Ovary (tissue), 7 donors: ENCODE measurements at regions not wholly inside any gene's neighbourhood (a gene's known extent, or its start where the extent isn't known, plus 50 kb on each side); places are given as distances from the start of the nearest gene placed in this dataset.

Experiments
- DNase-seq, 5 donors: peaks; one replicate each; pipeline ENCODE4 v3.0.0-alpha.2; 2019 to 2020
- H3K27ac ChIP-seq, 2 donors: fragments of 200-600 bp; one replicate each; pipeline versions ENCODE4 v1.5.1 to v1.8.0; 2019 to 2022
- H3K27me3 ChIP-seq: fragments of 200-600 bp; one replicate; pipeline ENCODE4 v1.8.0; 2022
- H3K36me3 ChIP-seq: fragments of 200-600 bp; sonication (generic); one replicate; pipeline ENCODE4 v1.5.1; 2019
- H3K4me1 ChIP-seq: one replicate; pipeline ENCODE4 v1.8.1; 2013; ENCODE audit warnings: mild to moderate bottlenecking, moderate library complexity; ENCODE audit not compliant: insufficient read depth
- H3K4me3 ChIP-seq: fragments of 200-600 bp; sonication (generic); one replicate; pipeline ENCODE4 v1.5.1; 2017
- H3K9me3 ChIP-seq, 2 donors: fragments of 200-600 bp in 1 of 2; sonication (generic) in 1 of 2; one replicate each; pipeline versions ENCODE4 v1.5.1 to v1.8.1; 2013 to 2019; ENCODE audit warnings: mild to moderate bottlenecking in 1 of 2, moderate library complexity in 1 of 2
- EP300 ChIP-seq: sonication (generic); formaldehyde crosslinking; IDR thresholded peaks from one replicate; pipeline ENCODE4 v1.6.1; 2017; ENCODE audit warnings: antibody characterized with exemption
- POLR2A ChIP-seq: fragments of 450-650 bp; IDR thresholded peaks from one replicate; pipeline ENCODE4 v1.6.1; 2017; ENCODE audit warnings: antibody characterized with exemption, mild to moderate bottlenecking, moderate library complexity
- WGBS, 3 donors: extraction: QIAGEN DNeasy Blood & Tissue Kit in 1 of 3; methylation state at CpG; one replicate each; pipeline versions ENCODE4 v1.1.5 to v1.1.7; 2013 to 2017; 5-methylcytosine and 5-hydroxymethylcytosine counted together
- intact Hi-C, 4 donors: fragments of 100-400 bp; cut with DNase I; formaldehyde crosslinking; loops; one replicate each; pipeline versions ENCODE4 v1.11.0 to v1.15.1; 2022 to 2023
- TF ChIP-seq, protein P1 (sequence below), 3 donors: fragments of 450-650 bp in 2 of 3; fragments of 200-600 bp in 1 of 3; IDR thresholded peaks; one replicate each; pipeline versions ENCODE4 v1.5.1 to v1.8.0; 2016 to 2022; ENCODE audit warnings: antibody characterized with exemption in 3 of 3, mild to moderate bottlenecking in 1 of 3
- donor health status: DM: no; HTN: no; CAD: no; lungs with moderate emphysema.
- donor health status: DM: no; HTN: no; CAD: no.
- donor health status: Bipolar disorder and iron deficiency.
- donor health status: DM: no; HTN: no; CAD: no.
- donor health status: DM: yes; HTN: yes; CAD: no.

DNA sequence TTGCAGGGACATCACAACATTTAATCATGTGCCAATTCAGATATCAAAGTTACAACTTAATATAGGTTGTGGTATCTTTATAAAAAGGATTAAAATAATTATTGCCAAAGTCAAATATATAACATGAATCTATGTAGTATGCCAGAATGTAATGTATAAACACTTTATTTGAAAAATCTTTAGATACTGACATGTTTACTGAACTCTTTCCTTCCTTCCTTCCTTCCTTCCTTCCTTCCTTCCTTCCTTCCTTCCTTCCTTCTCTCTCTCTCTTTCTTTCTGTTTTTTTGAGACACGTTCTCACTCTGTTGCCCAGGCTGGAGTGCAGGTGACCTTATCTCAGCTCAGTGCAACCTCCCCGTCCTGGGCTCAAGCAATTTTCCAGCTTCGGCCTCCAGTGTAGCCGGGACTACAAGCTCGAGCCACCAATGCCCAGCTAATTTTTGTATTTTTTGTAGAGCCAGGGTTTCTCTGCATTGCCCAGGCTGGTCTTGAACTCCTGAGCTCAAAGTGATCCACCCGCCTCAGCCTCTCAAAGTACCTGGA lies 496.8 kb upstream of the CITED2 start:
- Histone ChIP-seq H3K4me3 (no peak overlapping the region), H3K27ac (no peak overlapping the region), H3K4me1 (no peaks in the 10 kb centered on the region), H3K27me3 (no peaks in the 10 kb centered on the region), H3K9me3 (no peaks in the 10 kb centered on the region), H3K36me3 (no peaks in the 10 kb centered on the region)
- intact Hi-C loops: no loop called here
- TF ChIP-seq, protein P1, sequence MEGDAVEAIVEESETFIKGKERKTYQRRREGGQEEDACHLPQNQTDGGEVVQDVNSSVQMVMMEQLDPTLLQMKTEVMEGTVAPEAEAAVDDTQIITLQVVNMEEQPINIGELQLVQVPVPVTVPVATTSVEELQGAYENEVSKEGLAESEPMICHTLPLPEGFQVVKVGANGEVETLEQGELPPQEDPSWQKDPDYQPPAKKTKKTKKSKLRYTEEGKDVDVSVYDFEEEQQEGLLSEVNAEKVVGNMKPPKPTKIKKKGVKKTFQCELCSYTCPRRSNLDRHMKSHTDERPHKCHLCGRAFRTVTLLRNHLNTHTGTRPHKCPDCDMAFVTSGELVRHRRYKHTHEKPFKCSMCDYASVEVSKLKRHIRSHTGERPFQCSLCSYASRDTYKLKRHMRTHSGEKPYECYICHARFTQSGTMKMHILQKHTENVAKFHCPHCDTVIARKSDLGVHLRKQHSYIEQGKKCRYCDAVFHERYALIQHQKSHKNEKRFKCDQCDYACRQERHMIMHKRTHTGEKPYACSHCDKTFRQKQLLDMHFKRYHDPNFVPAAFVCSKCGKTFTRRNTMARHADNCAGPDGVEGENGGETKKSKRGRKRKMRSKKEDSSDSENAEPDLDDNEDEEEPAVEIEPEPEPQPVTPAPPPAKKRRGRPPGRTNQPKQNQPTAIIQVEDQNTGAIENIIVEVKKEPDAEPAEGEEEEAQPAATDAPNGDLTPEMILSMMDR (IDR thresholded peaks at IDR 0.05): no peak
- TF ChIP-seq EP300: no peak
- no peak for TF ChIP-seq POLR2A
- 84 to 94% (median 90%) methylated on average over 6 of the region's 6 CpGs for WGBS, 3 donors
- DNase-seq: no peak

DNA sequence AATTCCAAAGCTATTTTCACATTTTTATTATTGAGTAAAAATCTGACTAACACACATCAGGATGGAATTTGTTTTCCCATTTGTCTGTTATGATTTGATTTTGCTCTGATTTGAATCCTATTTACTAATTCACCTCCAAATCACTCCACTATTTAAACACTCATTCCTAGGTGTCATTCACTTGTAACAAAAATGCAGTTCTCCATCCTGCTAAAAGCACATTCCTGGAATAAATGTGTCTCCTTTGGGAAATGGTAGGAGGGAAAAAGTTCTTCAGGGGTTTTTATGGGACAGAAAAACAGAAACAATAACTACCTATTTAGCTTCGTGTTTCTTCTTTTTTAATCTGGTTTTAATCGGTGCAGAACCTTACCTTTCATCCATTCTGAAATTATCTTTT lies 494.1 kb upstream of the CITED2 start:
- 58 to 67% (median 65%) methylated on average over 2 of the region's 2 CpGs for WGBS, 3 donors

DNA sequence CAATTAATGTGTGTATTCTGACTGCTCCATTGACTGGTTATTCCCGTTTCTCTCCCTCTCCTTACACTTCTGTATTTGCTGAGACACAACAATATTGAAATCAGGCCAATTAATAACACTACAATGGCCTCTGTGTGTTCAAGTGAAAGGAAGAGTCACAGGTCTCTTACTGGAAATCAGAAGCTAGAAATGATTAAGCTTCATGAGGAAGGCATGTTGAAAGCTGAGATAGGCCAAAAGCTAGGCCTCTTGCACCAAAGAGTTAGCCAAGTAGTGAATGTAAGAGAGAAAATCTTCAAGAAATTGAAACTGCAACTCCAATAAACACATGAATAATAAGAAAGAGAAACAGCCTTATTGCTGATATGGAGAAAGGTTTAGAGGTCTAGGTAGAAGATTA lies 489.5 kb upstream of the CITED2 start:
- H3K4me3 ChIP-seq: no peak overlapping the region
- no peak for TF ChIP-seq POLR2A
- TF ChIP-seq EP300: no peak
- TF ChIP-seq, protein P1 (IDR thresholded peaks at IDR 0.05): no peak
- no peaks in the 10 kb centered on the region for H3K4me1 ChIP-seq
- no peaks in the 10 kb centered on the region for H3K9me3 ChIP-seq
- WGBS, 3 donors: 84 to 92% (median 89%) methylated on average over 1 of the region's 1 CpG
- H3K36me3 ChIP-seq: no peaks in the 10 kb centered on the region
- DNase-seq: no peak
- no peaks in the 10 kb centered on the region for H3K27me3 ChIP-seq
- intact Hi-C loops: no loop called here
- H3K27ac ChIP-seq: no peak overlapping the region

More for the DNA sequence above, 494.1 kb upstream of the CITED2 start:
- Histone ChIP-seq H3K36me3 (no peaks in the 10 kb centered on the region), H3K4me1 (no peaks in the 10 kb centered on the region), H3K27me3 (no peaks in the 10 kb centered on the region), H3K4me3 (no peak overlapping the region), H3K9me3 (no peaks in the 10 kb centered on the region), H3K27ac (no peak overlapping the region)
- DNase-seq: no peak
- intact Hi-C loops: no loop called here
- TF ChIP-seq, protein P1 (IDR thresholded peaks at IDR 0.05): no peak
- TF ChIP-seq EP300 (no peak), POLR2A (no peak)

DNA sequence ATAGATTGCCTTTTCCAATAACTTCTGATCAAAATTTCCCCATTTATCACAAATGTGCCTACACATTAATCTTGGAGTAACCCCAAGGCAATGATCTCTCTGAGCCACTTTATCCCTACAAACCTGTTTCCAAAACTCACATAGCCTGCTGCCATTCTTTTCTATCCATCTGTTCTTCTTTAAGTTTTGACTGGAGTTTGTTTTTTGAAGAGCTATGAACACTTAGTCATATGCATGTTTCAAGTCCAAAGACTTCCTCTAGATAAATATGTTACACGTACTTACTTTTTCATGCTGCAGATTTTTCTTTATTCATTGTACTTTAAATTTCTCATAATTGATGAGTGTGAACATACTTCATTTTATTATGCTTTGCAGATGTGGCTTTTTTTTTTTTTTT lies 488.9 kb upstream of the CITED2 start:
- no peak overlapping the region for H3K4me3 ChIP-seq
- H3K4me1 ChIP-seq: no peaks in the 10 kb centered on the region
- TF ChIP-seq POLR2A: no peak
- no peak for TF ChIP-seq EP300
- TF ChIP-seq, protein P1 (IDR thresholded peaks at IDR 0.05): no peak
- H3K27ac ChIP-seq: no peak overlapping the region
- no peaks in the 10 kb centered on the region for H3K36me3 ChIP-seq
- 83 to 92% (median 86%) methylated on average over 1 of the region's 1 CpG for WGBS, 3 donors
- DNase-seq: no peak
- intact Hi-C loops: no loop called here
- no peaks in the 10 kb centered on the region for H3K27me3 ChIP-seq
- H3K9me3 ChIP-seq: no peaks in the 10 kb centered on the region
